ENCODE measurements at regions not wholly inside any gene's neighbourhood (a gene's known extent, or its start where the extent isn't known, plus 50 kb on each side); places are given as distances from the start of the nearest gene placed in this dataset.

DNA sequence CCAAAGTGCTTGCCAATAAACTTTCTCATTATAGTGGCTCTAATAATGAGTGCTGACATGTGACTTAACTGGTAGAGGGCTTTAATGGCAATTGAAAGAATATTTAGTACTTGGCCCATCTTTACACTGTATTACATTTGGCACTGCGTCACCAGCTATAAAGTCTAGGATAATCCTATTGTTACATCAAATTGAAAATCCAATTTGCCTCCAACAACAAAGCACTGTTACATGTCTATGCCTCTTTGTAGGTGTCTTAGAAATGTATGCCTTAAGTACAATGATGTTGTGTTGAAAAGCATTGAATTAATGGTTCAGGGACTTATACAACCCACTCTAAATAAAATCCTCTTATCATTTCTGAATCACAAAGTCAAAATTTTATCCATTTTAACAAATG lies 420.4 kb upstream of the JAG1 start:
- no peak overlapping the region for H3K18ac ChIP-seq (ENCODE audit: low read depth, low read length)
- dilution Hi-C loops (cut with HindIII; ENCODE audit: low sequenced_read_pairs, unreplicated experiment) = no loop called here
- no peaks in the 10 kb centered on the region for H3K9me1 ChIP-seq (ENCODE audit: insufficient read depth, low read length)
- no peak overlapping the region for H2AK5ac ChIP-seq (ENCODE audit: low read depth, low read length)
- no peak overlapping the region for H2BK15ac ChIP-seq (ENCODE audit: low read depth, low read length)
- no peak overlapping the region for H2BK120ac ChIP-seq (ENCODE audit: low read depth, low read length)
- H2BK20ac ChIP-seq (ENCODE audit: low read depth, low read length) = no peak overlapping the region
- H2AFZ ChIP-seq (replicated peaks; ENCODE audit: low read length, poor library complexity) = no peak overlapping the region
- H3K14ac ChIP-seq (replicated peaks; ENCODE audit: low read depth, low read length) = no peak overlapping the region
- H3K36me3 ChIP-seq (ENCODE audit: control insufficient read depth, insufficient read depth, low read length) = no peaks in the 10 kb centered on the region
- no peak overlapping the region for H3K27ac ChIP-seq (ENCODE audit: insufficient read depth, low read length)
- no peak overlapping the region for H3K23ac ChIP-seq (ENCODE audit: low read depth, low read length)
- no peak overlapping the region for H3K4me3 ChIP-seq (ENCODE audit: insufficient read depth, low read depth, low read length)
- no peak overlapping the region for H4K5ac ChIP-seq (ENCODE audit: low read depth, low read length)
- no peak for DNase-seq
- no peak overlapping the region for H3K56ac ChIP-seq (ENCODE audit: extremely low read depth, insufficient read depth, low read length)
- intact Hi-C loops (cut with micrococcal nuclease) = loop anchor here (5.0 kb wide), 1 partner anchor 422 kb away; the partner anchor contains the start of gene JAG1
- TF ChIP-seq, protein P1, sequence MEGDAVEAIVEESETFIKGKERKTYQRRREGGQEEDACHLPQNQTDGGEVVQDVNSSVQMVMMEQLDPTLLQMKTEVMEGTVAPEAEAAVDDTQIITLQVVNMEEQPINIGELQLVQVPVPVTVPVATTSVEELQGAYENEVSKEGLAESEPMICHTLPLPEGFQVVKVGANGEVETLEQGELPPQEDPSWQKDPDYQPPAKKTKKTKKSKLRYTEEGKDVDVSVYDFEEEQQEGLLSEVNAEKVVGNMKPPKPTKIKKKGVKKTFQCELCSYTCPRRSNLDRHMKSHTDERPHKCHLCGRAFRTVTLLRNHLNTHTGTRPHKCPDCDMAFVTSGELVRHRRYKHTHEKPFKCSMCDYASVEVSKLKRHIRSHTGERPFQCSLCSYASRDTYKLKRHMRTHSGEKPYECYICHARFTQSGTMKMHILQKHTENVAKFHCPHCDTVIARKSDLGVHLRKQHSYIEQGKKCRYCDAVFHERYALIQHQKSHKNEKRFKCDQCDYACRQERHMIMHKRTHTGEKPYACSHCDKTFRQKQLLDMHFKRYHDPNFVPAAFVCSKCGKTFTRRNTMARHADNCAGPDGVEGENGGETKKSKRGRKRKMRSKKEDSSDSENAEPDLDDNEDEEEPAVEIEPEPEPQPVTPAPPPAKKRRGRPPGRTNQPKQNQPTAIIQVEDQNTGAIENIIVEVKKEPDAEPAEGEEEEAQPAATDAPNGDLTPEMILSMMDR (conservative IDR thresholded peaks at IDR 0.05; ENCODE audit: low read depth, low read length) = no peak
- no peak for TF ChIP-seq NFE2L2 (IDR thresholded peaks at IDR 0.05; ENCODE audit: low read depth, low read length)
- no peak for TF ChIP-seq CHD1 (IDR thresholded peaks at IDR 0.05; ENCODE audit: low read depth, low read length)
- TF ChIP-seq, protein P2, sequence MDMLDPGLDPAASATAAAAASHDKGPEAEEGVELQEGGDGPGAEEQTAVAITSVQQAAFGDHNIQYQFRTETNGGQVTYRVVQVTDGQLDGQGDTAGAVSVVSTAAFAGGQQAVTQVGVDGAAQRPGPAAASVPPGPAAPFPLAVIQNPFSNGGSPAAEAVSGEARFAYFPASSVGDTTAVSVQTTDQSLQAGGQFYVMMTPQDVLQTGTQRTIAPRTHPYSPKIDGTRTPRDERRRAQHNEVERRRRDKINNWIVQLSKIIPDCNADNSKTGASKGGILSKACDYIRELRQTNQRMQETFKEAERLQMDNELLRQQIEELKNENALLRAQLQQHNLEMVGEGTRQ (IDR thresholded peaks at IDR 0.05; ENCODE audit: low read depth, low read length) = no peak
- no peak for TF ChIP-seq MAFK (IDR thresholded peaks at IDR 0.05; ENCODE audit: low read depth, low read length)
- TF ChIP-seq RCOR1 (IDR thresholded peaks at IDR 0.05; ENCODE audit: insufficient replicate concordance, low read length) = no peak
- TF ChIP-seq MXI1 (IDR thresholded peaks at IDR 0.05; ENCODE audit: borderline replicate concordance, low read depth, low read length) = no peak
- TF ChIP-seq POLR2A (IDR thresholded peaks at IDR 0.05; ENCODE audit: low read depth, low read length) = no peak
- no peak for TF ChIP-seq RAD21 (IDR thresholded peaks at IDR 0.05; ENCODE audit: low read length)
- TF ChIP-seq, protein P3, sequence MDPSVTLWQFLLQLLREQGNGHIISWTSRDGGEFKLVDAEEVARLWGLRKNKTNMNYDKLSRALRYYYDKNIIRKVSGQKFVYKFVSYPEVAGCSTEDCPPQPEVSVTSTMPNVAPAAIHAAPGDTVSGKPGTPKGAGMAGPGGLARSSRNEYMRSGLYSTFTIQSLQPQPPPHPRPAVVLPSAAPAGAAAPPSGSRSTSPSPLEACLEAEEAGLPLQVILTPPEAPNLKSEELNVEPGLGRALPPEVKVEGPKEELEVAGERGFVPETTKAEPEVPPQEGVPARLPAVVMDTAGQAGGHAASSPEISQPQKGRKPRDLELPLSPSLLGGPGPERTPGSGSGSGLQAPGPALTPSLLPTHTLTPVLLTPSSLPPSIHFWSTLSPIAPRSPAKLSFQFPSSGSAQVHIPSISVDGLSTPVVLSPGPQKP (IDR thresholded peaks at IDR 0.05; ENCODE audit: borderline replicate concordance, low read depth, low read length) = no peak
- TF ChIP-seq MAZ (IDR thresholded peaks at IDR 0.05; ENCODE audit: borderline replicate concordance, low read depth, low read length) = no peak
- no peak for TF ChIP-seq RFX5 (IDR thresholded peaks at IDR 0.05; ENCODE audit: low read depth, low read length)
- TF ChIP-seq CEBPB (IDR thresholded peaks at IDR 0.05; ENCODE audit: low read depth, low read length) = no peak
- TF ChIP-seq BHLHE40 (IDR thresholded peaks at IDR 0.05; ENCODE audit: low read depth, low read length) = no peak
- TF ChIP-seq SMC3 (IDR thresholded peaks at IDR 0.05; ENCODE audit: low read depth, low read length) = no peak
- no peak overlapping the region for H3K4me2 ChIP-seq (ENCODE audit: low read depth, low read length)
- in situ Hi-C loops (cut with MboI; ENCODE audit: low sequenced_read_pairs) = no loop called here
- no TSS peak for BruUV-seq (replicated peaks)
- no peaks in the 10 kb centered on the region for H3K27me3 ChIP-seq (ENCODE audit: control insufficient read depth, insufficient read depth, low read length)
- no peak overlapping the region for H3K9ac ChIP-seq (ENCODE audit: low read depth, low read length)
- no peaks in the 10 kb centered on the region for H3K79me1 ChIP-seq (ENCODE audit: low read depth in 1 of 2, low read length in 2 of 2)
- no peak overlapping the region for H3K4ac ChIP-seq (ENCODE audit: low read depth, low read length)
- no peak overlapping the region for H2AK9ac ChIP-seq (replicated peaks; ENCODE audit: low read depth, low read length, poor library complexity)
- no peaks in the 10 kb centered on the region for H3K9me3 ChIP-seq (ENCODE audit: control insufficient read depth, insufficient read depth, low read length)
- no peak overlapping the region for H2BK5ac ChIP-seq (ENCODE audit: low read depth, low read length, poor library complexity, severe bottlenecking)
- H3K4me1 ChIP-seq (ENCODE audit: control insufficient read depth, insufficient read depth, low read length) = no peaks in the 10 kb centered on the region
- ATAC-seq (ENCODE audit: low read depth) = no peak
- H4K91ac ChIP-seq (ENCODE audit: insufficient read depth, low read depth, low read length) = no peak overlapping the region
- WGBS, 2 experiments (ENCODE audit: extremely low coverage in 2 of 2, insufficient read length in 1 of 2) = no CpG with 5 or more reads among the region's 1 CpG
- CTCF ChIA-PET = no interaction called here
- POLR2A ChIA-PET (ENCODE audit: unreplicated experiment) = no interaction called here
- H4K20me1 ChIP-seq (ENCODE audit: insufficient read depth, low read length) = no peaks in the 10 kb centered on the region
- no peak overlapping the region for H4K8ac ChIP-seq (ENCODE audit: low read depth in 2 of 2, low read length in 2 of 2)
